ENCODE measurements at regions not wholly inside any gene's neighbourhood (a gene's known extent, or its start where the extent isn't known, plus 50 kb on each side); places are given as distances from the start of the nearest gene placed in this dataset.

- Histone ChIP-seq H3K4me1 (ENCODE audit: control insufficient read depth in 1 of 2, insufficient read depth in 2 of 2, low read length in 2 of 2) (no peaks in the 10 kb centered on the region), H3K4me3 (replicated peaks in 1 of 3; ENCODE audit: low read depth in 2 of 3, low read length in 3 of 3) (no peak overlapping the region), H3K27ac (ENCODE audit: low read depth in 1 of 2, low read length in 2 of 2) (no peak overlapping the region), H3K4me2 (replicated peaks; ENCODE audit: extremely low read depth, low read length, poor library complexity, severe bottlenecking) (no peak overlapping the region), H2AFZ (ENCODE audit: insufficient read depth, low read depth, low read length, poor library complexity, severe bottlenecking) (no peak overlapping the region), H3K9me3 (replicated peaks in 1 of 2; ENCODE audit: control insufficient read depth in 1 of 2, insufficient read depth in 1 of 2, low read length in 2 of 2) (peaks cover 0 to 3% of the 10 kb centered on the region in 2 donors), H3K36me3 (replicated peaks in 1 of 2; ENCODE audit: control insufficient read depth in 1 of 2, insufficient read depth in 2 of 2, low read length in 2 of 2) (no peaks in the 10 kb centered on the region), H4K20me1 (ENCODE audit: insufficient read depth, low read length) (no peaks in the 10 kb centered on the region), H3K9ac (ENCODE audit: insufficient read depth, low read length, poor library complexity, severe bottlenecking) (no peak overlapping the region), H3K27me3 (ENCODE audit: control insufficient read depth in 2 of 2, insufficient read depth in 2 of 2, low read length in 2 of 2) (no peaks in the 10 kb centered on the region), H3K79me2 (ENCODE audit: insufficient read depth, low read length) (no peaks in the 10 kb centered on the region)
- no peaks in the 10 kb centered on the region for H3K36me3 Mint-ChIP-seq
- H3K9me3 Mint-ChIP-seq: peaks cover 0 to 10% (median 2%) of the 10 kb centered on the region in 7 donors
- peaks cover 0 to 3% (median 2%) of the 10 kb centered on the region in 3 donors for H3K27me3 Mint-ChIP-seq (ENCODE audit: low read depth in 3 of 3)
- no CpG with 5 or more reads among the region's 4 CpGs for WGBS (ENCODE audit: insufficient coverage)
- H3K4me1 Mint-ChIP-seq: no peaks in the 10 kb centered on the region
- H3K4me3 Mint-ChIP-seq: no peak overlapping the region
- no peak for DNase-seq
- H3K27ac Mint-ChIP-seq: no peak overlapping the region
- intact Hi-C loops (cut with micrococcal nuclease): no loop called here
- TF ChIP-seq CTCF (IDR thresholded peaks at IDR 0.05): no peak
Measured at GRCh38 chr6:125485757-125486156, 184.0 kb upstream of the HDDC2 start.

- no peak for DNase-seq
- Histone ChIP-seq H3K4me2 (replicated peaks; ENCODE audit: extremely low read depth, low read length, poor library complexity, severe bottlenecking) (no peak overlapping the region), H3K9ac (ENCODE audit: insufficient read depth, low read length, poor library complexity, severe bottlenecking) (no peak overlapping the region), H3K36me3 (replicated peaks in 1 of 2; ENCODE audit: control insufficient read depth in 1 of 2, insufficient read depth in 2 of 2, low read length in 2 of 2) (no peaks in the 10 kb centered on the region), H4K20me1 (ENCODE audit: insufficient read depth, low read length) (no peaks in the 10 kb centered on the region), H3K4me1 (ENCODE audit: control insufficient read depth in 1 of 2, insufficient read depth in 2 of 2, low read length in 2 of 2) (no peaks in the 10 kb centered on the region), H3K4me3 (replicated peaks in 1 of 3; ENCODE audit: low read depth in 2 of 3, low read length in 3 of 3) (no peak overlapping the region), H3K27me3 (ENCODE audit: control insufficient read depth in 2 of 2, insufficient read depth in 2 of 2, low read length in 2 of 2) (no peaks in the 10 kb centered on the region), H3K9me3 (replicated peaks in 1 of 2; ENCODE audit: control insufficient read depth in 1 of 2, insufficient read depth in 1 of 2, low read length in 2 of 2) (peaks cover 0 to 3% of the 10 kb centered on the region in 2 donors), H3K79me2 (ENCODE audit: insufficient read depth, low read length) (no peaks in the 10 kb centered on the region), H2AFZ (ENCODE audit: insufficient read depth, low read depth, low read length, poor library complexity, severe bottlenecking) (no peak overlapping the region), H3K27ac (ENCODE audit: low read depth in 1 of 2, low read length in 2 of 2) (no peak overlapping the region)
- Mint-ChIP-seq H3K36me3 (no peaks in the 10 kb centered on the region), H3K4me1 (no peaks in the 10 kb centered on the region), H3K27me3 (ENCODE audit: low read depth in 3 of 3) (peaks cover 1 to 6% (median 2%) of the 10 kb centered on the region in 3 donors), H3K27ac (no peak overlapping the region), H3K9me3 (peaks cover 0 to 10% (median 2%) of the 10 kb centered on the region in 7 donors), H3K4me3 (no peak overlapping the region)
- no peak for TF ChIP-seq CTCF (IDR thresholded peaks at IDR 0.05)
- 75% methylated on average over 2 of the region's 2 CpGs for WGBS (ENCODE audit: insufficient coverage)
- intact Hi-C loops (cut with micrococcal nuclease): no loop called here
Measured at GRCh38 chr6:125486881-125487280, 185.1 kb upstream of the HDDC2 start.
